ENCODE measurements at regions not wholly inside any gene's neighbourhood (a gene's known extent, or its start where the extent isn't known, plus 50 kb on each side); places are given as distances from the start of the nearest gene placed in this dataset.

- TF ChIP-seq POLR2A (IDR thresholded peaks at IDR 0.05), result no peak
- TF ChIP-seq CTCF (IDR thresholded peaks at IDR 0.05), result no peak
- TF ChIP-seq EP300 (IDR thresholded peaks at IDR 0.05), result no peak
- DNase-seq, result no peak
- Histone ChIP-seq H3K27ac (no peak overlapping the region), H3K4me3 (no peak overlapping the region), H3K27me3 (no peaks in the 10 kb centered on the region), H3K36me3 (no peaks in the 10 kb centered on the region), H3K9me3 (no peaks in the 10 kb centered on the region), H3K4me1 (ENCODE audit: insufficient read depth) (no peaks in the 10 kb centered on the region)
- 48 to 50% (median 48%) methylated on average over 3 of the region's 3 CpGs for WGBS, 3 donors
- intact Hi-C loops (cut with DNase I), result no loop called here
Observed at GRCh38 chr10:108582387-108582786, 1340.9 kb downstream of the XPNPEP1 start.

GRCh38 chr10:108578258-108578657 is 1345.1 kb downstream of the XPNPEP1 start:
- WGBS, 3 donors, result 96 to 100% (median 96%) methylated on average over 1 of the region's 1 CpG
- H3K36me3 ChIP-seq, result no peaks in the 10 kb centered on the region
- H3K27me3 ChIP-seq, result no peaks in the 10 kb centered on the region
- no peaks in the 10 kb centered on the region for H3K9me3 ChIP-seq
- H3K27ac ChIP-seq, result no peak overlapping the region
- no peak overlapping the region for H3K4me3 ChIP-seq
- DNase-seq, result no peak
- TF ChIP-seq EP300 (IDR thresholded peaks at IDR 0.05) (no peak), CTCF (IDR thresholded peaks at IDR 0.05) (no peak), POLR2A (IDR thresholded peaks at IDR 0.05) (no peak)
- intact Hi-C loops (cut with DNase I), result no loop called here
- H3K4me1 ChIP-seq (ENCODE audit: insufficient read depth), result no peaks in the 10 kb centered on the region

- no peaks in the 10 kb centered on the region for H3K9me3 ChIP-seq
- H3K36me3 ChIP-seq, result no peaks in the 10 kb centered on the region
- no peaks in the 10 kb centered on the region for H3K4me1 ChIP-seq (ENCODE audit: insufficient read depth)
- intact Hi-C loops (cut with DNase I), result no loop called here
- no peak for DNase-seq
- no peak overlapping the region for H3K27ac ChIP-seq
- 90 to 93% (median 90%) methylated on average over 1 of the region's 1 CpG for WGBS, 3 donors
- H3K4me3 ChIP-seq, result no peak overlapping the region
- TF ChIP-seq EP300 (IDR thresholded peaks at IDR 0.05), result no peak
- no peak for TF ChIP-seq POLR2A (IDR thresholded peaks at IDR 0.05)
- H3K27me3 ChIP-seq, result no peaks in the 10 kb centered on the region
Observed at GRCh38 chr10:108574233-108574632, 1349.1 kb downstream of the XPNPEP1 start.

GRCh38 chr10:108568824-108569223 is 1354.5 kb downstream of the XPNPEP1 start:
- TF ChIP-seq CTCF (IDR thresholded peaks at IDR 0.05) (no peak), POLR2A (IDR thresholded peaks at IDR 0.05) (no peak), EP300 (IDR thresholded peaks at IDR 0.05) (no peak)
- no peaks in the 10 kb centered on the region for H3K4me1 ChIP-seq (ENCODE audit: insufficient read depth)
- H3K36me3 ChIP-seq, result no peaks in the 10 kb centered on the region
- no peaks in the 10 kb centered on the region for H3K27me3 ChIP-seq
- no peak overlapping the region for H3K4me3 ChIP-seq
- no peaks in the 10 kb centered on the region for H3K9me3 ChIP-seq
- intact Hi-C loops (cut with DNase I), result no loop called here
- 63 to 88% (median 83%) methylated on average over 2 of the region's 2 CpGs for WGBS, 3 donors
- DNase-seq, result no peak
- no peak overlapping the region for H3K27ac ChIP-seq

- H3K36me3 ChIP-seq, result no peaks in the 10 kb centered on the region
- WGBS, 3 donors, result 53 to 68% (median 58%) methylated on average over 5 of the region's 5 CpGs
- DNase-seq, result no peak
- H3K27ac ChIP-seq, result no peak overlapping the region
- no peaks in the 10 kb centered on the region for H3K9me3 ChIP-seq
- TF ChIP-seq POLR2A (IDR thresholded peaks at IDR 0.05) (no peak), EP300 (IDR thresholded peaks at IDR 0.05) (no peak), CTCF (IDR thresholded peaks at IDR 0.05) (no peak)
- intact Hi-C loops (cut with DNase I), result no loop called here
- H3K4me3 ChIP-seq, result no peak overlapping the region
- no peaks in the 10 kb centered on the region for H3K4me1 ChIP-seq (ENCODE audit: insufficient read depth)
- H3K27me3 ChIP-seq, result no peaks in the 10 kb centered on the region
Observed at GRCh38 chr10:108567899-108568752, 1355.2 kb downstream of the XPNPEP1 start.

Measured in ovary (tissue), 7 donors.